ENCODE measurements at regions not wholly inside any gene's neighbourhood (a gene's known extent, or its start where the extent isn't known, plus 50 kb on each side); places are given as distances from the start of the nearest gene placed in this dataset.

DNA sequence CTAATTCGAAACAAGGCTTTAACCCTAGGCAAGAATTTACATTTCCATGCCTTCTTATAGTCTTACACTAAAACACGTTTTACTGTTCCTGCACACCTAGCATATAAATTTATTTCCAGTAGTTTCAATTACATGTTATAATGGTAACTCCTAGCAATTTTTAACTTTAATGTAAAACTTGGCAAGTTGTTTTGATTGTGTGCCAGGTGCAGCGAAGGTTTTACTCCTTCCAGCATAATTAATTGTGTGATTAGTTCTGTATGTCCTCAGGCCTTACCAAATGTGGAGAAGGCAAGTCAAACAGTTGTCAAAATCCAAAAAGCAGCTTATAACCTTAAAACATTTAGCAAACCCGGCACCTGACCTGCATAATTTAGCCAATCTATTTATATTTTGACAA, 114.8 kb downstream of the KCNK1 start:
- Histone ChIP-seq H3K4me1 (peaks cover 3% of the 10 kb centered on the region), H2AFZ (replicated peaks) (no peak overlapping the region), H3K27me3 (no peaks in the 10 kb centered on the region), H3K9ac (no peak overlapping the region), H3K4me3 (no peak overlapping the region), H3F3A (ENCODE audit: low read depth) (no peaks in the 10 kb centered on the region), H3K27ac (no peak overlapping the region), H3K4me2 (no peak overlapping the region), H3K9me3 (ENCODE audit: low read depth) (no peaks in the 10 kb centered on the region), H4K20me1 (ENCODE audit: low read depth) (no peaks in the 10 kb centered on the region), H3K79me2 (ENCODE audit: low read depth) (no peaks in the 10 kb centered on the region), H3K36me3 (no peaks in the 10 kb centered on the region)
- H3K4me1 Mint-ChIP-seq: peaks cover 4% of the 10 kb centered on the region
- no peak overlapping the region for H3K4me3 Mint-ChIP-seq
- DNase-seq (ENCODE audit: low spot score): no peak
- no peak overlapping the region for H3K27ac Mint-ChIP-seq
- TF ChIP-seq EZH2 (IDR thresholded peaks at IDR 0.05) (no peak), EZH2phosphoT487 (IDR thresholded peaks at IDR 0.05) (no peak)
- TF ChIP-seq, protein P1, sequence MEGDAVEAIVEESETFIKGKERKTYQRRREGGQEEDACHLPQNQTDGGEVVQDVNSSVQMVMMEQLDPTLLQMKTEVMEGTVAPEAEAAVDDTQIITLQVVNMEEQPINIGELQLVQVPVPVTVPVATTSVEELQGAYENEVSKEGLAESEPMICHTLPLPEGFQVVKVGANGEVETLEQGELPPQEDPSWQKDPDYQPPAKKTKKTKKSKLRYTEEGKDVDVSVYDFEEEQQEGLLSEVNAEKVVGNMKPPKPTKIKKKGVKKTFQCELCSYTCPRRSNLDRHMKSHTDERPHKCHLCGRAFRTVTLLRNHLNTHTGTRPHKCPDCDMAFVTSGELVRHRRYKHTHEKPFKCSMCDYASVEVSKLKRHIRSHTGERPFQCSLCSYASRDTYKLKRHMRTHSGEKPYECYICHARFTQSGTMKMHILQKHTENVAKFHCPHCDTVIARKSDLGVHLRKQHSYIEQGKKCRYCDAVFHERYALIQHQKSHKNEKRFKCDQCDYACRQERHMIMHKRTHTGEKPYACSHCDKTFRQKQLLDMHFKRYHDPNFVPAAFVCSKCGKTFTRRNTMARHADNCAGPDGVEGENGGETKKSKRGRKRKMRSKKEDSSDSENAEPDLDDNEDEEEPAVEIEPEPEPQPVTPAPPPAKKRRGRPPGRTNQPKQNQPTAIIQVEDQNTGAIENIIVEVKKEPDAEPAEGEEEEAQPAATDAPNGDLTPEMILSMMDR (IDR thresholded peaks at IDR 0.05): no peak
- no peaks in the 10 kb centered on the region for H3K9me3 Mint-ChIP-seq
- no peaks in the 10 kb centered on the region for H3K36me3 Mint-ChIP-seq
- no peaks in the 10 kb centered on the region for H3K27me3 Mint-ChIP-seq (ENCODE audit: insufficient read depth, low read depth)

DNA sequence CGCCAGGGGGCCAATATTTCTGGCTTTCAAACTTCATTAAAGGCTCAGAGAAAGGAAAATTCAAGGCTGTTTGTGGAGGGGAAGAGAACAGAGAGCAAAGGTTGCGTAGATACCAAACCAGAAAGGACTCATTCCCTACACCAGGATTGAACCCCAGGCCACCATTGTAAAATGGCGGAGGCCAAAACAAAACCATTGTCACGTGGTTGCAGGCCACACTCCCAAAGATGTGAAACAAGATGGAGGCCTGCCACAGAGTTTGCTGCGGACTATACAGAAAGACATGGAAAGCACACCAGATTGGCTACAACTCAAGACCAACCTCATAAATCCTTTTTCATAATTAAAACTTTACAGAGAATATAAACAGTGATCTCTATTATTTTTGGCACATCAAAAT, 116.5 kb downstream of the KCNK1 start:
- peaks cover 4% of the 10 kb centered on the region for H3K4me1 Mint-ChIP-seq
- H3K4me3 Mint-ChIP-seq: no peak overlapping the region

DNA sequence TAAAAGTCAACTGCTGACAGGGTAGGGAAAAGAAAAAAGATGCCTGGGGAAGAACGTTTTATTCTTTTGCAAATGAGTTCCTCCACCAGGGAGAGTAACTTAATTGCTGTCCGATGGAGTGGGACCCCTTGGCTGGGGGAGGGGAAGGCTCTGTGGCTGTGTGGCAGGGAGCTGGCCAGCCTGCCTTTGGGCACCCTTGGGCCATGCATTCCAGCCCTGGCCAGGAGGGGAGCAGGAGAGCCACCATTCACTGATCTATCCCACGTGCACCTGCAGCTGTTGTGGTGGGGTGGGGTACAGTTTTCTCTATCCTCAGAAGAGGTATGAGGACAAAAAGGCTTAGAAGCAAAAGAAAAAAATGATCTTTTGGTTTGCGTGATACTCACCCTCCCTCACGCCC, 116.9 kb downstream of the KCNK1 start:
- peaks cover 2% of the 10 kb centered on the region for H3K27me3 Mint-ChIP-seq (ENCODE audit: insufficient read depth, low read depth)
- H2AFZ ChIP-seq (replicated peaks): peak overlapping the region; percentile 51
- peaks cover 3% of the 10 kb centered on the region for H3K4me1 ChIP-seq
- no peak overlapping the region for H3K4me3 Mint-ChIP-seq
- DNase-seq (ENCODE audit: low spot score): peak; percentile 32
- H3K36me3 ChIP-seq: no peaks in the 10 kb centered on the region
- H3K9me3 Mint-ChIP-seq: no peaks in the 10 kb centered on the region
- H4K20me1 ChIP-seq (ENCODE audit: low read depth): no peaks in the 10 kb centered on the region
- peaks cover 4% of the 10 kb centered on the region for H3K4me1 Mint-ChIP-seq
- H3K9ac ChIP-seq: no peak overlapping the region
- no peak overlapping the region for H3K27ac Mint-ChIP-seq
- H3F3A ChIP-seq (ENCODE audit: low read depth): no peaks in the 10 kb centered on the region
- H3K4me2 ChIP-seq: no peak overlapping the region
- no peaks in the 10 kb centered on the region for H3K79me2 ChIP-seq (ENCODE audit: low read depth)
- no peak overlapping the region for H3K4me3 ChIP-seq
- TF ChIP-seq, protein P1 (IDR thresholded peaks at IDR 0.05): peak; percentile 26
- no peak for TF ChIP-seq EZH2phosphoT487 (IDR thresholded peaks at IDR 0.05)
- TF ChIP-seq EZH2 (IDR thresholded peaks at IDR 0.05): no peak
- H3K27ac ChIP-seq: no peak overlapping the region
- H3K36me3 Mint-ChIP-seq: no peaks in the 10 kb centered on the region
- no peaks in the 10 kb centered on the region for H3K27me3 ChIP-seq
- no peaks in the 10 kb centered on the region for H3K9me3 ChIP-seq (ENCODE audit: low read depth)

More for the DNA sequence above, 116.5 kb downstream of the KCNK1 start:
- DNase-seq (ENCODE audit: low spot score): no peak
- Histone ChIP-seq H3K36me3 (no peaks in the 10 kb centered on the region), H3K27ac (no peak overlapping the region), H3K79me2 (ENCODE audit: low read depth) (no peaks in the 10 kb centered on the region), H4K20me1 (ENCODE audit: low read depth) (no peaks in the 10 kb centered on the region), H3K9ac (no peak overlapping the region), H3K4me1 (peaks cover 3% of the 10 kb centered on the region), H3K4me2 (no peak overlapping the region), H3K27me3 (no peaks in the 10 kb centered on the region), H3K9me3 (ENCODE audit: low read depth) (no peaks in the 10 kb centered on the region), H3F3A (ENCODE audit: low read depth) (no peaks in the 10 kb centered on the region), H3K4me3 (no peak overlapping the region), H2AFZ (replicated peaks) (peak overlapping the region; percentile 51)
- Mint-ChIP-seq H3K27me3 (ENCODE audit: insufficient read depth, low read depth) (peaks cover 2% of the 10 kb centered on the region), H3K27ac (no peak overlapping the region), H3K9me3 (no peaks in the 10 kb centered on the region), H3K36me3 (no peaks in the 10 kb centered on the region)
- TF ChIP-seq, protein P1 (IDR thresholded peaks at IDR 0.05): no peak
- TF ChIP-seq EZH2phosphoT487 (IDR thresholded peaks at IDR 0.05) (no peak), EZH2 (IDR thresholded peaks at IDR 0.05) (no peak)

Measured in neural progenitor cell (in vitro differentiated cells).